ENCODE measurements at regions not wholly inside any gene's neighbourhood (a gene's known extent, or its start where the extent isn't known, plus 50 kb on each side); places are given as distances from the start of the nearest gene placed in this dataset.

GRCh38 chr13:103302676-103303075 lies 236.5 kb upstream of the SLC10A2 start:
- ChIA-PET CTCF (no interaction called here), POLR2A (no interaction called here)
- no peak for TF ChIP-seq PRDM6 (tag by site-specific recombination; IDR thresholded peaks at IDR 0.05)
- no peak for TF ChIP-seq TRIM28 (IDR thresholded peaks at IDR 0.05; ENCODE audit: borderline replicate concordance, low read length)
- TF ChIP-seq ZNF626 (tag by site-specific recombination; IDR thresholded peaks at IDR 0.05): no peak
- Histone ChIP-seq H3K9me3 (ENCODE audit: control insufficient read depth, insufficient read depth, low read depth, low read length) (no peaks in the 10 kb centered on the region), H3K27ac (ENCODE audit: extremely low read depth, low read depth, low read length) (no peak overlapping the region), H3K4me1 (ENCODE audit: control insufficient read depth, insufficient read depth, low read length) (no peaks in the 10 kb centered on the region), H3K36me3 (ENCODE audit: control insufficient read depth in 2 of 2, insufficient read depth in 1 of 2, low read length in 2 of 2) (no peaks in the 10 kb centered on the region), H3K4me3 (ENCODE audit: low read depth, low read length) (no peak overlapping the region)

DNA sequence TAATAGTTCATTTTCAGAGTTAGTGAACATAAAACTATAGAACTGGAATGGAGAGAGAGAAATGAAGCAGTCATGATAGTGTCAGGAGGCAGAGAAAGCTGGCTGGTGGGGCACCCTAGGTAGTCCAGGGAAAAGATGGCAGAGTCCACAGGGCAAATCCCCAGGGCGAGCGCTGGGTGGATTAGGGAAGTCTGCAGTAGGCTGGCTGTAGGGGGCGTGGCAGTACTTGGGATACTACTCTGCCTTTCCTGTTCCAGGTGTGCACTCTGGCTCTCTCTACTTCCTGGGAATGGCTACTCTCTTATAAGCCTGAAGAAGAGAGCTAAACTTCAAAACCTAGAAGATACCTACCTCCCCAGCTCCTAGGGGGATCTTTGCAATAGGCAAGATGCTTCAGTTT lies 232.9 kb upstream of the SLC10A2 start:
- Histone ChIP-seq H3K9me3 (ENCODE audit: control insufficient read depth, insufficient read depth, low read depth, low read length) (no peaks in the 10 kb centered on the region), H3K4me3 (ENCODE audit: low read depth, low read length) (no peak overlapping the region), H3K4me1 (ENCODE audit: control insufficient read depth, insufficient read depth, low read length) (no peaks in the 10 kb centered on the region), H3K36me3 (ENCODE audit: control insufficient read depth in 2 of 2, insufficient read depth in 1 of 2, low read length in 2 of 2) (no peaks in the 10 kb centered on the region), H3K27ac (ENCODE audit: extremely low read depth, low read depth, low read length) (no peak overlapping the region)
- TF ChIP-seq KLF7 (tag by site-specific recombination; IDR thresholded peaks at IDR 0.05; ENCODE audit: borderline replicate concordance) (no peak), ZNF48 (tag by site-specific recombination; IDR thresholded peaks at IDR 0.05) (no peak), TSHZ1 (tag by site-specific recombination; IDR thresholded peaks at IDR 0.05; ENCODE audit: borderline replicate concordance) (no peak), ZBTB6 (tag by site-specific recombination; IDR thresholded peaks at IDR 0.05) (no peak), FEZF1 (tag by site-specific recombination; IDR thresholded peaks at IDR 0.05) (no peak), PRDM6 (tag by site-specific recombination; IDR thresholded peaks at IDR 0.05) (no peak), ZNF658 (tag by site-specific recombination; IDR thresholded peaks at IDR 0.05) (no peak), OSR2 (tag by site-specific recombination; IDR thresholded peaks at IDR 0.05) (no peak)
- ChIA-PET POLR2A (no interaction called here), CTCF (no interaction called here)

DNA sequence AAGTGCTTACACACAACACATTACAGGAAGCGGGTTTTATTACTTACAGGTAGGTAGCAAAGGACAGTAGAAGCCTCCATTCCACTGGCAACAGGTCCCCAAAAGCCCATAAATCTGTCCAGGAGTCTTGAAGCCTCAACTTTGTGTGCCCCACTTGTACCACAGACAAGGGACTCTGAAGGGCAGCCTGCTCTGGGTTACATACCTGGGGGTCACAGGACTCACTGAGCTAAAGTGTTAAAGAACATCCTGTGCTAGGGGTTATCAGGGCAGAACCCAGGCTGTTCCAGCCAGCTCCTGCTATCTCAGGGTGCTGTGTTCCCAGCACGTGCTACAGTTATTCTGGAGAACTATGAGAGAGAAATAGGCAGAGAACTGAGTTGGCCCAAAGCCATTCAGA lies 230.9 kb upstream of the SLC10A2 start:
- Histone ChIP-seq H3K4me1 (ENCODE audit: control insufficient read depth, insufficient read depth, low read length) (no peaks in the 10 kb centered on the region), H3K36me3 (ENCODE audit: control insufficient read depth in 2 of 2, insufficient read depth in 1 of 2, low read length in 2 of 2) (no peaks in the 10 kb centered on the region), H3K4me3 (ENCODE audit: low read depth, low read length) (no peak overlapping the region), H3K9me3 (ENCODE audit: control insufficient read depth, insufficient read depth, low read depth, low read length) (no peaks in the 10 kb centered on the region), H3K27ac (ENCODE audit: extremely low read depth, low read depth, low read length) (no peak overlapping the region)
- CTCF ChIA-PET: interaction anchor here (0.7 kb wide), 1 partner anchor 1870 kb away, joined by 3 read pairs; no protein-coding TSS in a partner anchor
- TF ChIP-seq SP3 (tag by site-specific recombination; IDR thresholded peaks at IDR 0.05) (no peak), SETDB1 (IDR thresholded peaks at IDR 0.05; ENCODE audit: insufficient read length, low read length) (peak; percentile 76)
- POLR2A ChIA-PET: no interaction called here
